ENCODE measurements at regions not wholly inside any gene's neighbourhood (a gene's known extent, or its start where the extent isn't known, plus 50 kb on each side); places are given as distances from the start of the nearest gene placed in this dataset.

DNA sequence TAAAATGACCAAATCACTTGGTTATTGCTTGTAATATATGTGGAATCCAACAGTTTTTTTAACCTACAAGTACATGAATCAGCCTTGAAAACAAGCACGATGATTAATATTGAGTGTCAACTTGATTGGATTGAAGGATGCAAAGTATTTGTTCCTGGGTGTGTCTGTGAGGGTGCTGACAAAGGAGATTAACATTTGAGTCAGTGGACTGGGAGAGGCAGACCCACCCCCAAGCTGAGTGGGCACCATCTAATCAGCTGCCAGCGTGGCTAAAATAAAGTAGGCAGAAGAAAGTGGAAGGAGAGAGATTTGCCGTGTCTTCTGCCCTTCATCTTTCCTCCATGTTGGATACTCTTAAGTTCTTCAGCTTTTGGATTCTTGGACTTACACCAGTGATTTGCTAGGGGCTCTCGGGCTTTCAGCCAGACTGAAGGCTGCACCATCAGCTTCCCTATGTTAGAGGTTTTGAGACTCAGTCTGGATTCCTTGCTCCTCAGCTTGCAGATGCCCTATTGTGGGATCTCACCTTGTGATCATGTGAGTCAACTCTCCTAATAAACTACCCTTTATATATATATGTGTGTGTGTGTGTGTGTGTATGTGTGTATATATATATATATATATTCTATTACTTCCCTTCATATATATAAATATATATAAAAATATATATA lies 118.4 kb upstream of the WDR11 start:
- H3K9me3 ChIP-seq, result no peaks in the 10 kb centered on the region
- BruUV-seq (replicated peaks), result no TSS peak
- DNase-seq, result no peak
- no peaks in the 10 kb centered on the region for H3K9me3 Mint-ChIP-seq (ENCODE audit: unreplicated experiment)
- H3K4me3 ChIP-seq (ENCODE audit: low read depth, low read length), result no peak overlapping the region
- no peaks in the 10 kb centered on the region; the same call in 1 of the 2 replicates for H3K27me3 ChIP-seq (replicated peaks; ENCODE audit: control insufficient read depth, insufficient read depth, low read length)
- H3K36me3 ChIP-seq (ENCODE audit: control insufficient read depth, insufficient read depth, low read length), result no peaks in the 10 kb centered on the region
- H3K4me1 ChIP-seq, result no peaks in the 10 kb centered on the region
- H3K27me3 Mint-ChIP-seq (ENCODE audit: insufficient read depth, unreplicated experiment), result peaks cover 3% of the 10 kb centered on the region
- H3K4me1 Mint-ChIP-seq (ENCODE audit: low read depth, unreplicated experiment), result no peaks in the 10 kb centered on the region
- H3K4me3 Mint-ChIP-seq (ENCODE audit: unreplicated experiment), result no peak overlapping the region
- TF ChIP-seq, protein P1, sequence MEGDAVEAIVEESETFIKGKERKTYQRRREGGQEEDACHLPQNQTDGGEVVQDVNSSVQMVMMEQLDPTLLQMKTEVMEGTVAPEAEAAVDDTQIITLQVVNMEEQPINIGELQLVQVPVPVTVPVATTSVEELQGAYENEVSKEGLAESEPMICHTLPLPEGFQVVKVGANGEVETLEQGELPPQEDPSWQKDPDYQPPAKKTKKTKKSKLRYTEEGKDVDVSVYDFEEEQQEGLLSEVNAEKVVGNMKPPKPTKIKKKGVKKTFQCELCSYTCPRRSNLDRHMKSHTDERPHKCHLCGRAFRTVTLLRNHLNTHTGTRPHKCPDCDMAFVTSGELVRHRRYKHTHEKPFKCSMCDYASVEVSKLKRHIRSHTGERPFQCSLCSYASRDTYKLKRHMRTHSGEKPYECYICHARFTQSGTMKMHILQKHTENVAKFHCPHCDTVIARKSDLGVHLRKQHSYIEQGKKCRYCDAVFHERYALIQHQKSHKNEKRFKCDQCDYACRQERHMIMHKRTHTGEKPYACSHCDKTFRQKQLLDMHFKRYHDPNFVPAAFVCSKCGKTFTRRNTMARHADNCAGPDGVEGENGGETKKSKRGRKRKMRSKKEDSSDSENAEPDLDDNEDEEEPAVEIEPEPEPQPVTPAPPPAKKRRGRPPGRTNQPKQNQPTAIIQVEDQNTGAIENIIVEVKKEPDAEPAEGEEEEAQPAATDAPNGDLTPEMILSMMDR (IDR thresholded peaks at IDR 0.05; ENCODE audit: insufficient read depth in 1 of 2, low read depth in 1 of 2, low read length in 1 of 2, severe bottlenecking in 1 of 2, unreplicated experiment in 1 of 2), result no peak
- intact Hi-C loops (cut with micrococcal nuclease; ENCODE audit: unreplicated experiment), result no loop called here
- ChIA-PET POLR2A (no interaction called here), CTCF (no interaction called here)
- no peaks in the 10 kb centered on the region for H3K36me3 Mint-ChIP-seq (ENCODE audit: insufficient read depth, unreplicated experiment)
- no peak overlapping the region for H3K27ac Mint-ChIP-seq (ENCODE audit: unreplicated experiment)

GRCh38 chr10:120734483-120735078 lies 116.6 kb upstream of the WDR11 start:
- Mint-ChIP-seq H3K4me3 (ENCODE audit: unreplicated experiment) (no peak overlapping the region), H3K27me3 (ENCODE audit: insufficient read depth, unreplicated experiment) (peaks cover 3% of the 10 kb centered on the region), H3K4me1 (ENCODE audit: low read depth, unreplicated experiment) (no peaks in the 10 kb centered on the region), H3K36me3 (ENCODE audit: insufficient read depth, unreplicated experiment) (no peaks in the 10 kb centered on the region), H3K27ac (ENCODE audit: unreplicated experiment) (no peak overlapping the region), H3K9me3 (ENCODE audit: unreplicated experiment) (no peaks in the 10 kb centered on the region)
- Histone ChIP-seq H3K27me3 (replicated peaks; ENCODE audit: control insufficient read depth, insufficient read depth, low read length) (no peaks in the 10 kb centered on the region; the same call in 1 of the 2 replicates), H3K4me3 (ENCODE audit: low read depth, low read length) (no peak overlapping the region), H3K36me3 (ENCODE audit: control insufficient read depth, insufficient read depth, low read length) (no peaks in the 10 kb centered on the region), H3K9me3 (no peaks in the 10 kb centered on the region), H3K4me1 (no peaks in the 10 kb centered on the region)
- ChIA-PET POLR2A (no interaction called here), CTCF (interaction anchor here (1.1 kb wide), 1 partner anchor 311 kb away, joined by 3 read pairs; no protein-coding TSS in a partner anchor)
- intact Hi-C loops (cut with micrococcal nuclease; ENCODE audit: unreplicated experiment), result loop anchor here (1.0 kb wide), 1 partner anchor 311 kb away; no protein-coding TSS in a partner anchor
- TF ChIP-seq, protein P1 (IDR thresholded peaks at IDR 0.05; ENCODE audit: insufficient read depth in 1 of 2, low read depth in 1 of 2, low read length in 1 of 2, severe bottlenecking in 1 of 2, unreplicated experiment in 1 of 2), result no peak
- no TSS peak for BruUV-seq (replicated peaks)
- no peak for DNase-seq

- Histone ChIP-seq H3K9me3 (no peaks in the 10 kb centered on the region), H3K4me1 (no peaks in the 10 kb centered on the region), H3K27me3 (replicated peaks; ENCODE audit: control insufficient read depth, insufficient read depth, low read length) (no peaks in the 10 kb centered on the region; the same call in 1 of the 2 replicates), H3K4me3 (ENCODE audit: low read depth, low read length) (no peak overlapping the region), H3K36me3 (ENCODE audit: control insufficient read depth, insufficient read depth, low read length) (no peaks in the 10 kb centered on the region)
- Mint-ChIP-seq H3K4me3 (ENCODE audit: unreplicated experiment) (no peak overlapping the region), H3K9me3 (ENCODE audit: unreplicated experiment) (no peaks in the 10 kb centered on the region), H3K27me3 (ENCODE audit: insufficient read depth, unreplicated experiment) (peaks cover 3% of the 10 kb centered on the region), H3K36me3 (ENCODE audit: insufficient read depth, unreplicated experiment) (no peaks in the 10 kb centered on the region), H3K27ac (ENCODE audit: unreplicated experiment) (no peak overlapping the region), H3K4me1 (ENCODE audit: low read depth, unreplicated experiment) (no peaks in the 10 kb centered on the region)
- intact Hi-C loops (cut with micrococcal nuclease; ENCODE audit: unreplicated experiment), result loop anchor here (1.0 kb wide), 1 partner anchor 312 kb away; no protein-coding TSS in a partner anchor
- no TSS peak for BruUV-seq (replicated peaks)
- POLR2A ChIA-PET, result no interaction called here
- CTCF ChIA-PET, result interaction anchor here (1.1 kb wide), 1 partner anchor 312 kb away, joined by 3 read pairs; no protein-coding TSS in a partner anchor
- TF ChIP-seq, protein P1 (IDR thresholded peaks at IDR 0.05; ENCODE audit: insufficient read depth in 1 of 2, low read depth in 1 of 2, low read length in 1 of 2, severe bottlenecking in 1 of 2, unreplicated experiment in 1 of 2), result no peak
- DNase-seq, result no peak
Measured at GRCh38 chr10:120735315-120735714, 115.8 kb upstream of the WDR11 start.

Measured in Caco-2 (cell line).